Posterior cingulate gyrus (tissue), 11 donors: ENCODE measurements at regions not wholly inside any gene's neighbourhood (a gene's known extent, or its start where the extent isn't known, plus 50 kb on each side); places are given as distances from the start of the nearest gene placed in this dataset.

Source experiments
- DNase-seq, 10 donors: peaks; one replicate each; pipeline versions ENCODE4 v3.0.0 to v3.0.0-alpha.2; 2020 to 2021; ENCODE audit warnings: mixed read lengths in 3 of 10
- intact Hi-C: fragments of 100-400 bp; cut with DNase I; formaldehyde crosslinking; loops from one replicate; pipeline ENCODE4 v1.15.1; 2023

GRCh38 chr18:40566510-40566844 is 1388.6 kb upstream of the PIK3C3 start:
- intact Hi-C loops = no loop called here

GRCh38 chr18:40565805-40566509 is 1389.1 kb upstream of the PIK3C3 start:
- no peak for DNase-seq
- intact Hi-C loops = no loop called here

More at GRCh38 chr18:40566510-40566844, 1388.6 kb upstream of the PIK3C3 start:
- DNase-seq = no peak

DNA sequence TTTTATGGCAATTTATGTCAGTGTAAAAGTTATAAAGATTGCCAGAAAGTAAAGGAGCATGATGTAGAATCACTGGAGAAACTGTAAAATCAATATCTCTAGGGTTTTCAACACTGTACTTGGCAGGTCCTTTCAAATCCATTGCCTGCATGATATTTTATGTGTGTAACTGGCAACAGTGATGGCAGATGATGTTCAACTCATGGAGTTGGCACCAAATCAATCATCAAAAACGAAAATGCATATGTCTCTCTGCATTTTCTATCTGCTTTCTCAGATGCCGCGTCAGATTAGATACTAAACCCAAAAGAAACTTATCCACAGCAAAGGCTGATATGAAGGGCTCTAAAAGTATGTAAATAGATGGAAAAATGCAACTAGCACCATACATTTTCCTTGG is 1395.5 kb upstream of the PIK3C3 start:
- intact Hi-C loops = no loop called here

DNA sequence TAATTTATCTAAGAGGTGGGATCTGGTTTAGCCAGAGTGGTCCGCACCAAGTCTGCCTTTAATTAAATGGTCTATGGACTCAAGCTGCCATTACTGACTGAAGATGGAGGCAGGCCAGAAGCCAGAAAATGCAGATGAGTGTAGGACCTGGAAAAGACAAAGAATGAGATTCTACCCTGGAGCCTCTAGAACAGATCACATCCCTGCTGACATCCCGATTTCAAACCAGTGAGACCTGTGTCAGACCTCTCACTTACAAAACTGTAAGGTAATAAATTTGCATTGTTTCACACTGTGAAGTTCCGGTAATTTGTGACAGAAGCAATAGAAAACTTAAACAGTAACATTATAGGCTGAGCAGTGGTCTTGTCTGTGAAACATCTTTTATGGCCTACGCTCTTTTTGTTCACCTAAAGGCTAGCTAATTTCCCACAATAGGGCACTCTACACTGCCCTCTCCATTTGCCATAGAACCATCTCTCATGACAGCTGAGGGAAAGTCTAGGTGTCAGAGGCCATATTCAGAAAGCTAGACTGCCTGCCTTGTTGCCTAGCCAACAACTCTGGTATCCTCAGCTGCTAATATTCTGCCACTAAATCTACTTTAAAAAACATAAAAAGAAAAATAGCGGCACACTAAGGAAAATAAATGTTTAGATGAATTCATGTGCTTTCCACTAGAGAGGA is 1396.2 kb upstream of the PIK3C3 start:
- no peak for DNase-seq
- intact Hi-C loops = no loop called here

More for the DNA sequence above, 1395.5 kb upstream of the PIK3C3 start:
- no peak for DNase-seq

DNA sequence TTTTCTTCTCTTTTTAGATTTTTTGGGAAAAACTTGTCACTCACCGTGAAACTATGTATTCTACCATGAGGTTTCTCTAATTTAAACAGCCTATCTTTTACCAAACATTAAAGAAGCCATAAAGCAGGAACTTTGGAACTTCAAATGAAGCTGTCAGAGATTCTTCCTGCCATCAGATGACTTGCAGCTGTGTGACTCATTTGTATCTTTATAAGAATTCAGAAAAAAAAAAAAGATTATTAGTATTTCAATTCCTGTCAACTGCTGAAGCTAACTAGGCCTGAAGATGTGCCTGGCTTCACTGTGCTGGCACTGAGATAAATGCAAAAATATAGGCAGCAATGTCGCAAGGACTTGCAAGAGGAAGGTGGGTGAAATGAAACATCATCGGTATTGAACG is 1399.1 kb upstream of the PIK3C3 start:
- no peak for DNase-seq

GRCh38 chr18:40553029-40553428 is 1402.0 kb upstream of the PIK3C3 start:
- no peak for DNase-seq
- intact Hi-C loops = no loop called here

More for the DNA sequence above, 1399.1 kb upstream of the PIK3C3 start:
- intact Hi-C loops = no loop called here

GRCh38 chr18:40546875-40547274 is 1408.2 kb upstream of the PIK3C3 start:
- no peak for DNase-seq
- intact Hi-C loops = no loop called here

- no peak for DNase-seq
- intact Hi-C loops = no loop called here
Measured at GRCh38 chr18:40534723-40535122, 1420.3 kb upstream of the PIK3C3 start.

DNA sequence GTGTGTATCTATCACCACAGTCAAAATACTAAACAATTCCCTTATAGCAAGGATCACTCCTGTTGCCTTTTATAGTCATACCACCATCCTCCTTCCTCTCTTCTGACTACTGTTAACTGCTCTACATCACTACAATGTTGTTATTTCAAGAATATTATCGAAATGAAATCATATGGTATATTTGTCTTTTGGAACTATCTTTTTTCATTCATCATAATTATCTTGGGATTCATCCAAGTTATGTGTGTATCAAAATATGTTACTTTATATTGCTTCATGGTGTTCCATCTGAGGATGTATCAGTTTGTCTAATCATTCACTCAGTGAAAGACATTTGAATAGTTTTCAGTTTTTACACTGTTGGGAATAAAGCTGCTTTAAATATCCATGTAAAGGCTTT is 1423.0 kb upstream of the PIK3C3 start:
- intact Hi-C loops = no loop called here

DNA sequence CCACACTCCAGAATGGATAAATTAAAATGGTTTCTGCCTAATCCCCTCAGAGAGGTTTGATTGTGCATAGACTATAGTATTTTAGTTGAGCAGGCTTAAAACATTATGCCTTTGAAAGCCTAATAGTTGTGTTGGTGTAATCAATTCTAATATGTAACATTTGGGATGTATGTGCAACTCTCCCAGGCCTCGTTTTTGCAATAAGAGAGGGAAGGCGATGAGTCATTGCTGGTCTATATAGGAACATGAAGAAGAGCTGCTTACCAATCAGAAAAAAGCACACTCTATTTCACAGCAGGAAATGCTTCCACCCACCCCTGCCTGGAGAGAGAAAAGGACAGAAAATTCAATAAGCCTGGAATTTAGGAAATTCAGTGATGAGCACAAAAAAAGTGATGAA is 1424.0 kb upstream of the PIK3C3 start:
- DNase-seq = no peak
- intact Hi-C loops = no loop called here

More for the DNA sequence above, 1423.0 kb upstream of the PIK3C3 start:
- no peak for DNase-seq

DNA sequence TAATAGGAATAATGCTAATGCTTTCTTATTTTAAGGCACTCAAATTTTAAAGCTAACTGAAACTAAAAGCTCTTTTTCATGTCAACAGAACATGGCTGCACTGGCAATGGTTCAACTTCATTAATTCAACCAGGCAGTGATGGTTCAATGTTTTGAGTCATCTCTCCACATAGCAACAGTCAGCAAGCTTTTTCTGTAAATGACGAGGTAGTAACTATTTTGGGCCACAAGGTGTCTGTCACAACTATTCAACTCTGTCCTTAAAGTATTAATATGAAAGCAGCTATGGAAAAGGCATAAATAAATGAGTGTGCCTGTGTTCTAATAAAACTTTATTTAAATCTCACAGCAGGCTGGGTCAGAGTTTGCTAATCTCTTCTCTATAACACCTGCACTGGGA is 1425.6 kb upstream of the PIK3C3 start:
- intact Hi-C loops = no loop called here
- no peak for DNase-seq

DNA sequence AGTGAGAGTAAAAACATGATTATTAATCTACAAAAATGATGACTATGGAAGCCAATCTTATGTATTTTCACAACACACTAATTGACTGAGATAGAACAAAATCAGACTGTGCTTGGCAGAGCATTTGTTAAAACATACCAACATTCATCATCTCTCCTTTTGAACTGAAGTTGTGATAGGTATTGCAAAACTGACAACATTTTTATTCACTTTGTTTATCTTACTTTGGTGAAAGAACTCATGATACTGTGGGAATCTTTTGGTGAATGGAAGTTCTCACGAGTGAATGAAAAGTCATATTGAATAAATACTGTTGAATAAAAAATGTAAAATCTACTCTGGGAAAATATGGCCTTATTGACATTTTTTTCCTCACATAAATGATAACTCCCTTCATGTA is 1430.2 kb upstream of the PIK3C3 start:
- intact Hi-C loops = no loop called here
- no peak for DNase-seq

DNA sequence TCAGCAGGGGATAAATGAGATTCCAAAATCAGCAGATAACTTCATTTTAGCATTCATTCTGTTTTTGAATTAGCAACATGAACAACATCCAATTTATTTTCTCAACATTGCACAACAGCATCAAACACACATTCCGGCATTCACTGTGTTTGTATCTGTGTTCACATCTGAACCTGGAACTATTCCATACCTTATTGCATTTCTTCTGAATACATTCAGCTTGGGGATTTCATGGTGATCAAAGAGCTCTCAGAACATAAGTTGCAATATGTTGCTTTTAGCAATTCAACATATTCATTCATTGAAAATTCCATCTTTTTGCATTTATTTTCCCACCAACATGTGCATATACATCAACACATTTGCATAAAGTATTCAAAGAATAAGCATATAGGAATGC is 1431.7 kb upstream of the PIK3C3 start:
- intact Hi-C loops = no loop called here
- DNase-seq = no peak

GRCh38 chr18:40501026-40501425 is 1454.0 kb upstream of the PIK3C3 start:
- intact Hi-C loops = no loop called here
- DNase-seq = no peak

- intact Hi-C loops = no loop called here
Measured at GRCh38 chr18:40494603-40495002, 1460.4 kb upstream of the PIK3C3 start.

DNA sequence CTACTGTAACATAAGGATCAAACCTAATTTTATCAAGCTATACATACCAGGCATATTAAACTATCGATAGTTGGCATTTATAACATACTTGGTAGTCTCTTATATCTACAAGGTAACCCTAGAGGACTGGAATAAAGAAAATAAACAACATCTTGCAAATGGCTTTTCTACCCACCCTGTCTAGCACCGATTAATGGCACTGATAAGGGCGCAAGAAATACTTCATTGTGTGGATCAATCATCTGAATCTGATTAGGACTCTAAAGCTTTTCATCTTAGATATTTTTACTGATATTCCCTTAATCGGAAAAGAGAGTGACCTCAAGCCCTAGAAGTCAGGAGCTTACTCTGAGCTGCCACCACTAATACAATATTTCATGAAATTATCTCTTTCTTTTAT is 1461.7 kb upstream of the PIK3C3 start:
- DNase-seq = no peak
- intact Hi-C loops = no loop called here

More at GRCh38 chr18:40494603-40495002, 1460.4 kb upstream of the PIK3C3 start:
- no peak for DNase-seq

GRCh38 chr18:40489301-40489700 is 1465.7 kb upstream of the PIK3C3 start:
- intact Hi-C loops = no loop called here
- DNase-seq = no peak

DNA sequence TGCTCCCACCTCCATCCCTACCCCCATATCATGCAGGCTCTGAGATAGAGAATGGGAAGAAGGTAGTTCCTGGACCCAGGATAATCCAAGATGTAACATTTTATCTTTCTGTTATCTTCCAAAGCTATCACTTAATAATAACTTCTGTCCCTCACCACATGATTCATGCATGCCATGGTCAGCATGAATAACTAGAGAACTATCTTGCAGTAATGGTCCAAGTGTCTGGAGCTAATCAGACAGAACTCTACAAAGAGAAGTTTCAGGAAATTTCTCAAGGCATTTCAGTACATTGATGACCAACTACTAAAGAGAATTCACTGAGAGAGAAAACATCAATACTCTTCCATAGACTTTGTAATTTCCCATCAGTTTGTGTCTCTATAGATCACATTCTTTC is 1469.7 kb upstream of the PIK3C3 start:
- DNase-seq = no peak
- intact Hi-C loops = no loop called here

DNA sequence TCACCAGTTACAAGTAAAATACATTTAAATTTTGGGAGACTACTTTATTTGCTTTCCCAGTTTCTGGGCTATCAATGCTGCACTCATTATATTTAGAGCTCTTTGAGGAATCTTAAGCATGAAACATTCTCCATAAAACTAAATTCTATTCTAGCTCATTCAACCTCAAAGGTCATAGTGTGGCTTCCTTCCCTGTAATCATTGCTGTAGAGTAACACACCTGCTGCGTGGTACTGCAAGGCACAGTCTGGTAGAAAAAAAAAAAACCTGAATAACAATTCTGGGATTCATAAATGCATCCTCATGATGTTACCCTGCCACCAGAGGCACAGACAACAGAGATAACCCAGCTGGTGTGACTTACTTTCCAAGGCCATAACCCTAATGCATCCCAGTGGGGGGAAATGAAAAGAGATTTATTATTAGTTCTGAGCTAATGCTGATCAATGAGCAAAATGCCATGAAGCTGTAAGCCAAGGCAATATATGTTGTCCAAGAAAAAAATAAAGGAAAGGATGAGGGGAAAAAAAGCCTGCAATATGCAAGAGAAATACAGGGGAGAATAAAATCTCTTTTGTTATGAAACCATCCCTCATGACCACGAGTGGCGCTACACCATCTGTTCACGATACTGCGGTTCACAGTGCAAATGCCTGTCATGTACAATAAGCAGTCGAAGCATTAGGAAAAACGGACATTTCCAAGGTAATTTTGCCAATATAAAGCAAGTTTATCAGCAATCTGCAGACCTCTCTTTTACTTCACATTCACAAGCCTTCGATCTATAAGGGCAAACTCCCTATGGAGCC is 1481.6 kb upstream of the PIK3C3 start:
- no peak for DNase-seq
- intact Hi-C loops = no loop called here

DNA sequence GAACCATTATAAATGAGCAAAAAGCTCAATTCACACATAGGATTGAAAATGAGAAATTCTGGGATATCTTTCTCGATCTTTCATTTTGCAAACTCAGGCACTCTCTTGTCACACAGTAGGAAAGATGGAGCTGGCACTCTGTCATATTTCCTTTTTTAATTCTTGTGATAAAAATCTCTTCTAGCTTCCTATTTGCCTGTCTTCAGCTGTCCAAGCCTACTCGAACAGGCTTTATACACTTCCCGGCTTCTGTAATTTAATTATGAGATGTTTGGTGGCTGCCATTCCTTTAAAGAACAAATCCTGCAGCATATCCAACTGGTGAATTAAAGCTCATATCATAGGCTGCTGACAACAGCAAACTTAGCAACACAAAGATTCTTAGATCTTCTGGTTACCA is 1484.3 kb upstream of the PIK3C3 start:
- no peak for DNase-seq

GRCh38 chr18:40469851-40470250 is 1485.2 kb upstream of the PIK3C3 start:
- intact Hi-C loops = no loop called here
- DNase-seq = no peak

More for the DNA sequence above, 1484.3 kb upstream of the PIK3C3 start:
- intact Hi-C loops = no loop called here
